NCI-H748 (cell line): ENCODE measurements at regions not wholly inside any gene's neighbourhood (a gene's known extent, or its start where the extent isn't known, plus 50 kb on each side); places are given as distances from the start of the nearest gene placed in this dataset.

Source experiments
- DNase-seq: peaks from one replicate; lab custom pipeline; 2025; ENCODE audit not compliant: unreplicated experiment; lab: John Stamatoyannopoulos, UW

GRCh38 chr4:153137159-153137558 lies 67.1 kb upstream of the TRIM2 start:
- DNase-seq, result no peak

- no peak for DNase-seq
Observed at GRCh38 chr4:153137677-153138630, 66.3 kb upstream of the TRIM2 start.

- no peak for DNase-seq
Observed at GRCh38 chr4:153138736-153139135, 65.5 kb upstream of the TRIM2 start.

- DNase-seq, result no peak
Observed at GRCh38 chr4:153140294-153140693, 63.9 kb upstream of the TRIM2 start.

DNA sequence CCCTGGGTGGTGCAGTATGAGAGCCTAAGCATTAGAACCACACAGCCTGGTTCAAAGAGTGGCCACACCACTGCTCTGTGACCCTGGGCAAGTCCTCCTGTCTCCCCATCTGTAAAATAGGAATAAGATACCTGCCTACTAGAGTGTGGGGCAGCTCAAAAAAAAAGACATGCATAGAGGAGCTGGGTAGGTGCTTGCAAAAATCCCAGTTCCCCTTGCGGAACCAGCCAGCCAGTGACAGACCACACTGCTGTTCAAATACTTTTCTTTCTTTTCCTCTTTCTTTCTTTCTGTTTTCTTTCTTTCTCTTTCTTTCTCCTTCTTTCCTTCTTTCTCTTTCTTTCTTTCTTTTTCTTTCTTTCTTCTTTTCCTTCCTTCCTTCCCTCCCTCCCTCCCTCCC lies 63.0 kb upstream of the TRIM2 start:
- no peak for DNase-seq

DNA sequence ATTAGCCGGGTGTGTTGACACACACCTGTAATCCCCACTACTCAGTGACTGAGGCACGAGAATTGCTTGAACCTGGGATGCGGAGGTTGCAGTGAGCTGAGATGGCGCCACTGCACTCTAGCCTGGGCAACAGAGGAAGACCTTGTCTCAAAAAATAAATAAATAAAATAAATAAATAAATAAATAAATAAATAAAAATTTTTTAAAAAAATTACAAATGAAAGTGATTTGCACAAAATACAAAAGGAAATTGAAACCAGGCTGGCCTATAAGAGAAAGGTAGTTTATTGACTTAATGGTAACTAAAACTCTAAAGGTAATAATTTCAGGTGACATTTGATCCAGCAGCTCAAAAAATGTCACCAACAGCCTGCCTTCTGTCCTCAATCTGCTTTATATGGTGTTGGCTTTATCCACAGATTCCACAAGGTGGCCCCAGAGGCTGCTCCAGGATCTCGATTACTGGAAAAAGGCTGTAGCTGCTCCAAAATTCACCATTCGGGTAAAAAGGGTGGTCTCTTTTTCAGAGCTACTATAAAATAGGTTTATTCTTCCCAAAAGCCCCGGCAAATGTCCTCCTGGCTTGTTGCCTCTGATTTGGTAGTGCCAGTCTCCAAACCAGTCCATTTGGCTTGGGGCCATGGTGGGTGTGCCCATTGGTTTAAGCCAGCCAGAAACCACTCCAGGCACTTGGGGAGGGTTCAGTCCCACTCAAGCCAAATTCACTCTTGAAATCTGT lies 61.4 kb upstream of the TRIM2 start:
- peak; percentile 78 for DNase-seq

DNA sequence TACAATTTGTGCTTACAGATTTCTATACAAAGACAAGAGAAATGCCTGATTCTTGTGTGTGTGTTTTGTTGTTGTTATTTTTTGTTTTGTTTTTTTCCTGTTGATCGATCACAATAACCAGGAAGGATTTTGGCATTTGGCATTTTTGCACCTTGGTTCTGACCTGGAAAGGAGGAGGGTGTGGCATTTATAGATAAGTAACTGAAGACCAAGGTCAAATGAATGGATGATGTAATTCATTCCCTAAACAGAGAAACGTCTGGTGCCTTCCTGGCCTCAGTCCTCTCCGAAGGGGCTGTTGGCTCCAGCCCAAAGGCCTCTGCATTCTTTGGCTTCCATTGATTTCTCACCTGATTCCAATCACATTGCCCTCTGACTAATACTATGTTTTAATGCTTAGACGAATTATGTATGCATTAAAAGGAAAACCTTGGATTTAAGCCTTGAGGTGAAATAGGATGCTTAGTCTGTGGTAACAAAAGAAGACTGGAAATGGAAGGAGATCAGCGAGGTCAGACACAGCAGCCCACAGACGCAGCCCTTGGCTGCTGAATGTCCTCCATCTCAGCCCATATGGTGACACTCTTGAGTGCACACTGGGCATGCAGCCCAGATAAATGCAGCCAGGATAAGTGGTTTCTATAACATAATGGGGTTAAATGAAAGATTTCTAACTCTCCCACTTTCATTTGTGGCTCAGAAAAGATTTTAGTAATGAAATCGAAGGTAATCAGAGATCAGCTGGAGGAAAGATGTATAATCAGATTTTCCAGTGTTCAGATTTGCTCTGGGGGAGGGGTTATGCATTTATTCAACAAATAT lies 60.5 kb upstream of the TRIM2 start:
- DNase-seq, result peak; percentile 65

- DNase-seq, result no peak
Observed at GRCh38 chr4:153146031-153146430, 58.2 kb upstream of the TRIM2 start.

- DNase-seq, result no peak
Observed at GRCh38 chr4:153146961-153147360, 57.3 kb upstream of the TRIM2 start.

- DNase-seq, result no peak
Observed at GRCh38 chr4:153148791-153149190, 55.5 kb upstream of the TRIM2 start.

GRCh38 chr4:153151535-153152455 lies 52.4 kb upstream of the TRIM2 start:
- peak; percentile 93 for DNase-seq

DNA sequence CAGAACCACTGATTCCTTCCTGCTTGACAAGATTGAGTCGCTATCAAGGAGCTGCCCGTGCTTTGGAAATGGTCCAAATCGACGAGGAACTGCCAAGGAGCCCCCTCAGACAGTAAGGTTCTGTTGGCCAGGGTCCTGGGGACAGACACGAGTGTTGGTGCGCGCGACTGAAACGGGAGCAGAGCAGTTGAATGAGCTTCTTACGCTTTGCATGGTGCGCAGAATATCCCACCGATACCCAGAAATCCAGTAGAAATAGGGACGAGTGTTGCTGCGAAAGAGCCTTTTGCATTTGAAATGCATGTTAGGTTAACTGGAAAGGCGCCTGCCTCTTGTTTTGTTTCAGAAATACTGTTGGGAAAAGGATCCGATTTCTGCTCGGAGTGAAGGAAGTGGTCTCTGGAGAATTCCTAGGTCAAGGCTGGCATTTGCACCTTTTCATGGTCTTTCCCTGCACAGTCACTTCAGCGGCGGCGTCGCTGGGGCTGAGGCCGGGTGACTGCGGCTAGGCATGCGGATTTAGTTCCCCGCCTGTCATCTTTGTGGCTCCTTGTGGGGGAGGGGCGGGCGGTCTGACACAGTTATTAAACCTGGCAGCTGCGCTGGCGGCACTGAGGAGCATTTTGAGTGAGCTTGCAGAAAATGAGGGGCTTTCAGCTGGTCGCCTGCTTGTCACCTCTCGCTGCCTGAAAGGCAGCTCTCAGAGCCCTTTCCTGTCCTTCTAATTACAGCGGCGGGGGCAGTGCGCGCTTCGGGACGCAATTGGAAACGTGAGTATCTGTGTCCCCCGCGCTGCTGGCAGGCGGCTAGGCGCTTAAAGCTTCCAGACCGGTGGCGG lies 51.5 kb upstream of the TRIM2 start:
- DNase-seq, result peak; percentile 88

- DNase-seq, result peak; percentile 88
Observed at GRCh38 chr4:153153339-153153871, 50.8 kb upstream of the TRIM2 start.

DNA sequence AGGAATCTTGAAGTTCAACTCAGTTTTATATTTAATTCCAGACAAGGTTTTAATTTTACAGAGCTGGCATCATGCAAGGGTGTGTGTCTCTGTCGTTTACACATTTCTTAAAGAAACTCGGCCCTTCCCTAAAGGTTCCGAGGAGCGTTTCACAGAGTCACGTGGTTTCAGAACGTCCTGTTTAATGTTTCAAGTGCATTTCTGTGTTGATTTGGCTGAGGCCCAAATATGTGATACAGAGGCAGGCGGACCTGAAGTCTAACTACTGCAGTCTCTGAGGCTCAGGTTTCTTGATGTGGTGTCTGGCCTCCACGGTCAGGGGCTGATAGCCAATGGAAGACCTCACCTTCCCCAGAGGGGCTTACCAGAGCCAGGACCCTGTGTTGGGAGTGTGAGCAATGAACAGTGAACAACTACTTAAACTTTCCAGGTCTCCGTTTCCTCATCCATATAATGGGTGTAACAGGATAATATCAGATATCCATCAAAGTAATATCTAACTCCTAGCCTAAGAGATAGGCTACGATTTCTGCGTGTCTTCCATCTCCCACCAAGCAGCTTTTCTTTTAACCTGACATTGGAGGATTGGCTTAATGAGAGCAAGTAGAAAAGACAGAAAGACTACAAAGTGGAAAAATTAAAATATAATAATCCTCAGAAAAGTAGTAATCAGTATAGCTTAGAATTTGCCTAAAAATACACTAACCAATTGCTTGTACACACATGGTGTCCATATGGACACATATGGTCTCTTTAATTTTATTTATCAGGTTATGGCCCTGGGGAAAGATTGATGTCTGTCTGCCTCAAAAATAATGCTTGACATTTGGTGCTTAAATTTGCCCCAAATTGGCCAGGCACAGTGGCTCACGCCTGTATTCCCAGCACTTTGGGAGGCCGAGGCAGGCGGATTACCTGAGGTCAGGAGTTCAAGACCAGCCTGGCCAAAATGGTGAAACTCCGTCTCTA lies 50.0 kb upstream of the TRIM2 start:
- peak; percentile 67 for DNase-seq
